CD4-positive, alpha-beta T cell treated with Interleukin-17A for 1 hour (primary cell): ENCODE measurements at regions not wholly inside any gene's neighbourhood (a gene's known extent, or its start where the extent isn't known, plus 50 kb on each side); places are given as distances from the start of the nearest gene placed in this dataset.

Experiments
- DNase-seq: peaks from one replicate; pipeline ENCODE4 v3.0.0-alpha.2; 2020

DNA sequence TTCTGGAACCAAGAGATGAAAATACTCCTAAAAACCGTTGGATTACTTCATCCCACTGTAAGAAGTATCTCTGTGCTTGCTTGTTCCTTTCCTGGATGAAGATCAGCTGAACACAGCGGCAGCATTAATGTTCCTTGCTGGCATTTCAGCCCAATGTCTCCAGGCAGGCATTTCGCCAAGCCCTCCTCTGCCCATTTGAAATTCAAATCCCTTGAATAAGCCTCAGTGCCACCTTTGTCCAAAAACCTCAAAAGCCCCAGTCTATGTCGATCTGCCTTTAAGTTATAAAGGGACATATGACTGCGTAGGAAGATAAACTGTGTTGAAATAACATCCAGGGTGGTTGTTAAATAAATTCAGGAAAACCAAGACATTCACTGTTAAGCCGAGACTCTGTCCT lies 156.8 kb upstream of the PDZRN3 start:
- DNase-seq, result no peak

DNA sequence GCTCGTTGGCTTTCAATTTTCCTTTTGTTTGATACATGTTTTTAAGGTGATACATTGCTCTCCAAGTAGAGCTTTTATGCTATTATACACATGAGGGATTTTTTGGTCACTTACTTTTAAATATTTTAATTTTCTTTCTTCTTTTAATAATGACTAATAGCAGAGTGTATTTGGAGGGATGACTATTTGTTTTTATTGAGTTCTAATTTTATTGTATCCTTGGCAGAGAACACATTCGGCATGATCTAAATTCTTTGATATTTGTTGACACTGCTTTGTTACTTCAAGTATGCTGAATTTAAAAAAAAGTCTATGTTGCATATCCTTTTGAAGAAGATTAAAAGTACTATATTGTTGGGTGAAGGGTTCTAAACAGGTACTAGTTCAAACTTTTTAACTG lies 149.9 kb upstream of the PDZRN3 start:
- no peak for DNase-seq

DNA sequence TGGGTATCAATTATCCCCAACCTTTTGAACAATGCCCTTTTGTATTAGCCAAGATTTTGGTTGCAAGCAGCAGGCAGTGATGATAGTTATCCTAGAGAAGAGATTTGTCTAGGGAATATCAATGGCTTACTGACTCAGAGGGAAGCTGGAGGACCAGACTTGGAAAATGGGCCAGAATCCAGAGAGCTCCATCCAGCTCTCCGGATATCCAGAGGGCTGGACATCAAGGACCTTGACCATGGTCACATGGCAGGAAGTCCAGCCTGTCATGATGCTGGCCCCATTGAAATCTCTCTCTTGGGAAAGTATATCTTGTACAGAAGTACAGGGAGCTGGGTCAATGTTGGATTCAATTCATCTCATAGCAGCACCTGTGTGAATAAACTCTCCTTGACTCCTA lies 148.5 kb upstream of the PDZRN3 start:
- no peak for DNase-seq

DNA sequence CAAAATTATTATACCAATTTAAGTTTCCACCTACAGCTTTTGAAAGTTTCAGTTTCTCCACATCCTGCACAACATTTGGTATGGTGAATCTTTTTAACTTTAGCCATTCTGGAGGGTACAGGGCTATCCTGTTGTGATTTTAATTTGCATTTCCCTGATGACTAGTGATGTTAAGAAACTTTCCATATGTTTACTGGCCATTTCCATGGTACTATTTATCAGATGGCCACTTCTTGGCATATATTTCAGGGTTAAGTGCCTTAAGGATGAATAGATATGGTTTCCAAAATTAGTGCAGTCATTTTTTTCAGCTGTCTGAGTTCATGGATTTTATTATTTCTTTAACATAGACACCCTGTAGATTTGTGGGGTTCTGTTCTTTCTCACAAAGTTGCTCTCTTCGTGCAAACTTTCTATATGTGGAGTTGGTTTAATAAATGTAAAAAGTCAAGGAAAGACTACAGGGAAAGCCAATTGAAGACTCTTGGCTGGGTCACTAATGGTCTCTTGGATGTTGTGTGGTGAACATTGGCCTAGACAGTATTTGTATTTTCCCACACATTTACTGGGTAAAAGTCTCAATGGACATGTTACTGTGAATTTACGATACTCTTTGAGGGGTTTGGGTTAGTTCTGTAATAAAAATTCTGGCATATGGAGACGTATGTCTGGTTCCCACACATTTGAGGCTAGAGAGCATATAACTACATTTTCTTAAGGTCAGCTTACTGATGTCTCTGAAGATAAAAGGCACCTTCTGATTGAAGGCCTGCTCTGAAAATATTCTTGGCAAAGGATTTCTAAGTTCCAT lies 147.5 kb upstream of the PDZRN3 start:
- no peak for DNase-seq

DNA sequence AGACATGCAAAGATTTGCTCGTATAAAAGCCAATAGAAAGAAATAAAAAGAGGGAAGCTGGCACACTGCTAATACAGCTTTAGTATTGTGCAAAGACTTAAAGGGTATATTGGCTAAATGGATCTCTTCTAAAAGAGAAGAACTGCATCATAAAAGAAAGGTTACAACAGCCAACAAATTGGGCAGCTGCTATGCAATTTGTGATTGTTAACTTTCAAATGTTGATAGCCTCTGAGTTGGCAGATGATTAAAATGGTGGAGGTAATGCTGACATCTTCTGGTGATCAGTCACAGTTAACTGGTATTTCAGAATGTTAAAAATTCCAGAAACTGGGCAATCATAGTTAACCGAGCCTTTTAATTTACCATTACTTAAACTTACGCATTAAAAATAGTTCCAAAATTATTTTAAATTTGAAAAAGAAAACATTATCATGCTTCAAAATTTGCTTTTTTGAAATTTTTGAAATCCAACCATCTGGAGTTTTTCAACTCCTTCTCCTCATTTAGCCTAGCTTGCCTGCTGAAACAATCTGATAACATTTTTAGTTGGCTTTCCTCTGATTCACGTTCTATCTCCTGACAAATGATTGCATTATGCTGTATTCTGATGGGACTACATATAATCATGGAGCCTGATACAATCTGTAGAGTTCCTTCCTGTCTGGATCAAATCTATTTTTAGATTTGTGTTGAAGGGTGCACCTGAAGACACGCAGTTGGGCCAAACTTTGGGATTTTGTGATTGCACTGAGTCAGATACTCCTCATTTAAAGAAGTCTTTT lies 144.0 kb upstream of the PDZRN3 start:
- DNase-seq, result no peak

DNA sequence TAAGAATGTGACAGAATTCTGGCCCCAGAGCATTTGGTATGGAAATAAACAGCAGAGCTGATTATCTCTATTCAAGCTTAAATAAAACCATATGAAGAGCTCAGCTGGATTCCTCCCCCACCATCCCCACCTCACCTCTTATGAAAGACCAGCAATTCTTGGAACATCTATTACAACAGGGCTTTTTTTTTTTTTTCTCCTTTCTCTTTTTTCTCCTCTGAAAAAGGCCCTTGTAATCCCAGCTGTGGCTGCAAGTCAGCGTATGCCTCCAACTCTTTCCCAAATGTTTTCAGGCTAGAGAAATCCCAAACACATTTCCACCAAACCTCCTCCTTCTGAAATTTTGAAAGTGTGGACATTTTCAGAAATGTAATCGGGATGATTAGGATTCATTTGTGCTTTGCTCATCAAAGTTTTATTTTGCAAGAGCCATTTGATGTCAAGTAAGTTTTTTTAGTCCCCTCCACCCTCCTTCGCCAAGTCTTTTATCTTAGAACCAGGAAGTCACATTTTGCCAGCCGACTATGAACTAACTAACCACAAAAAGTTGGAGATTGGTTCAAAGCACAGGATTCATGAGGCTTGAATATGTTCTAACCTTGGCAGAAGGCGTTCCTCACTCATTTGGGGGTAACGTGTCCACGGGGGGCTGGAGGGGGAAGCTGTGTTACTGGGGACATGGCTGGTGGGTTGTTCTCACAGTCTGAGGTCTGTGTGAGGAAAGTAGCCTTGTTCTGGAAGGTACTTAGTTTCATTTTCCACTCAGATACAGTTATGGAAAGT lies 142.0 kb upstream of the PDZRN3 start:
- DNase-seq, result no peak

DNA sequence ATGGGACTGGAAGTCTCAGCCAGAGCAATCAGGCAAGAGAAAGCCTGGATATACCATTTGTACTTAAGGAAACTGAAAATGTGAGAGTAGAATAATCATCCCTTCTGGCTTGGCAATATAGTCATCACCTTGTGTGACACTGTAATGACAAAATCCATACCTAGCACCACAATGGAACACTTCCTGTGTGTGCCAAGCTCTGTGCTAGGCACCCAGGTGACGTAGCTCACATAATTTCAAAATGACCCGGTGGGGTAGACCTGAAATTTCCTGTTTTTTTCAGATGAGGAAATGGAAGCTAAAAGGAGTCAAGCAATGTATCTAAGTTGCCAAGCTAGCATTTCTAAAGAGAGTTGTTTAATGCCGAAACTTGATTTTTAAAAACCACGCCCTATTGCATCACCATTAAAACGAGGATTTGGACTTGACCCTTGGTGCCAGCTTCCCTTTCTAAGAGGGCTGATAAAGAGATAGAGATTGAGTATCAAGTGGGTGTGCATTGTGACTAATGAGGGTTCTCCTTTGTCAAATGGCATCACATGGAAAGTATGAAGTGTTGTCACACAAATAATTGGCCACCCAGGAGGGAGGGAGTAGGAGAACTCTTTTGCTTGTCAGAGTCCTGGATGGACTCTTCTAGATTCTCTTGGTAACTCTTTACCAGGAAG lies 141.3 kb upstream of the PDZRN3 start:
- no peak for DNase-seq

DNA sequence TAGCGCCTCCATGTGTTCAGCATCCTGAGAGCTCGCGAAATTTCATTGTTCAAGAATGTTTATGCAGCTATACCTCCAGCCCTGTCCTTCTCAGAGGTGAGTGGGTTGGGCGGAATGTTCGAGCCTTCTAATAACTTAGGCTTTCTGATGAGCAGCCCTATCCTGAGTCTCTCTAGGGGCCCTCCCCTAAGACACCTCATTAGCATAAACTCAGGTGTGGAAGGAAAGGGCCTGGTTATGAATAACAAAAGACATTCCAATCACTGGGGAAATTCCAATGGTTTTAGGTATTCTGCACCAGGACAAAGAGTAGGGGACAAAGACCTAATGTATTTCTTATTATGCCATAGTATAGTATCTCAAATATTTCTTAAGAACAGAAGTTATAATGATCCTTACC lies 138.1 kb upstream of the PDZRN3 start:
- no peak for DNase-seq

DNA sequence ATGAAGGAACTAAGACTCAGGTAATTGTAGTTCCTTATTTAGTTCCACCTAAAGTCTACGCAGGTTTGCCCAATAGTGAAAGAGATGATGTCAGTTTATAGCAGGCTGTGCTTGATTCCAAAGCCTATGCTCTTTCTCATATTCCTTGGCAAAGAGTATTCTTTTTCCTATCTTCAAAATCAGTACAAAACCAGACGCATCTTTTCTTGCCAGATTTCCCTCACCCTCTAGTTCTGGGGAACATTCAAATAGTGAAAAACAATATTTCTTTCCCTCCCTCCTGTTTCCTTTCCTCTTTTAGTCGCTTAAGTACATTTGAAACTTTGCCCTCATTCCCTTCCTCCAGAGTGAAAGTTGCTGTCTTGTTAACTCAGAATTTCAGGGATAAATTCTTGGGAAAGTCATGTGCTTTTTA lies 134.6 kb upstream of the PDZRN3 start:
- DNase-seq, result no peak

DNA sequence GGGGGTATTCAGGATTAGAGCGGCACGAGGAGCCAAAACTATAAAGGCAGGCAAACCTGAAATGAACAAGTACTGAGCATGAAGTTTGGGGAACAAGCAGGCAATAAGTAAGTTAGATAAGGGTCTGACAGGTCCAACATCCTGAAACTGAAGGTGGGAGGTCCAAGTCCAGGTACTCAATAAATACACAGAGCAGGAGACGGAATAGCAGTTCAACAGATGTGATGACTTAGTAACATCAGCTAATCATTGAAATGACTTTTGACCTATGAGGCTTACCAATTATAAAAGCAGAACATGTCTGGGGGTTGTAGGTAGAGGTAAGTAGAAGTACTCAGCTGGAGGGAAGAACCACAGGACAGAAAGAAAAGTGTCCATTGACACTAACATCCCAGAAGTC lies 132.8 kb upstream of the PDZRN3 start:
- DNase-seq, result no peak

DNA sequence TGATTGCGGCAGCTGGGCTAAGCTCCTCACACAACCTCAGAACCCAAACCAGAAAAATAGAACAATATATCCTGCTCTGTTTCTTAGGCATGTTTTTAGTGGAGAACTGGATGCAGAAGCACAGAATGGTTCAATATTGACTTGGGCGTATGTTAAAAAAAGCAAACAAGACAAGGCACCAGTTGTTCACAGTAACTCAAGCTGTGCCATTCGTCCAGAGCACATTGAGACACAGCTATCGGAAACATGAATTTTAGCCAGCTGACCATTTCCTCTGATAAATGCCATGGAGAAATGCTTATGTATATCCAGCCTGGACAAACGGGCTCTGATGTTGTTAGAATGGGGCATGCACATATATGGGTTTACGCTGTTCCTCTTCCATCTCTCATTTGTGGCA lies 129.2 kb upstream of the PDZRN3 start:
- DNase-seq, result no peak

DNA sequence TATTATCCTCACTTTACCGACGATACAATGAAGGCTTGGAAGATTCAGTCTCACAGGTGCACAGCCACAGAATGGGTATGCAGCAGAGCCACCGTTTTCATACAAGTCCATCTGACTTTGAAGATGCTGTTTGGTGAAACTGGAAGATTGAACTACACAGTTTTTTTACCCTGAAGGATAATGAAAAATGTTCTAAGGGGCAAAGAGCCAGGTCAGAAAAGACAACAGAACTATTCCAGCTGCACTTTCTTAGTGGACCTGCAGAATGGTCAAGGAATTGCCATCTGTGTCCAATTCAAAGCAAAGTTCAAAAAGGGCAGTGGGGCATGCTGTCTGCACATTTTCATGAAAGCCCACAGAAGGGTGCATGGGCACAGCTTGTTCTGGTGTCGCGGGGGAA lies 127.6 kb upstream of the PDZRN3 start:
- no peak for DNase-seq

DNA sequence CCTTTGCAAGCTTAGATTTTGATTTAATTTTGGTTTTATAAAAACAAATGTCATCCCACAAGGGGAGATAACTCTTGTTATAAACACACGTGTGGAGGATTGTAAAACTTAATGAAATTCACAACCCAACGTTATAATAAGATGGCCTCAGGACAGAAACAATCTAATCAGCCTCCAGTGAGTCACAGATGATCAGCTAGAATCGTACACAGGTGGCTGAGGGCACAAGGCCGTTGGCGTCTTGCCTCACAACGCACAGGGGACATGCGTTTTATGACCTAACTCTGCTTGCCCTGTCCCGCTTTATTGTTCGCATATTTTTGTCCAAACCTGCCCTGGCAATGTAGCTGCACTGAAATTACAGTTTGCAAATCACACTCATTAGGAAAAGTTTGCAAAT lies 121.9 kb upstream of the PDZRN3 start:
- no peak for DNase-seq

DNA sequence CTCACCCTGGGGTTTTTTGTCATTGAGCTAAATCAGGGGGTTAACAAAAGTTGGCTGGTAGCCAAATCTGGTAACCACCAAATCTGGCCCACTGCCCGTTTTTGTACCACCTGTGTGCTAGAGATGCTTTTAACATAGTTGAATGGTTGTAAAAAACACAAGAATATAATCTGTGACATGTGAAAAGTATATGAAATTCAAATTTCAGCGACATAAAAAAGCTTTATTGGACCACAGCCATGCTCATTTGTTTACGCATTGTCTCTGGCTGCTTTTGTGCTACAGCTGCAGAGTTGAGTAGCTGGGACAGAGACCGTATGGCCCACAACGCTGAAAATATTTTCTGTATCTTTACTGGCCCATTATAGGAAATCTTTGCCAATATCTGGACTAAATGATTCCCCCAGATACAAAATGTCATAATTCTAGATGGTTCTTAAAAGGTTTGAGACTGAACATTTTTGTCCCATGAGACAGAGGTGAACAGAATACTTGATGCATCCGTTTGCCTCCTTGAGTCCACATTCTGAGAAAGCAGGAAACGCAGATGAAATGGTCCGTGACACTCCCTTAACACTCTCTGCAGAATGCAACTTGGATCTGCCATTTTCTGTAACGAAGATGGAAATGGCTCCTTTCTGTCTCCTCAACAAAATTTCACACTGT lies 120.9 kb upstream of the PDZRN3 start:
- no peak for DNase-seq

DNA sequence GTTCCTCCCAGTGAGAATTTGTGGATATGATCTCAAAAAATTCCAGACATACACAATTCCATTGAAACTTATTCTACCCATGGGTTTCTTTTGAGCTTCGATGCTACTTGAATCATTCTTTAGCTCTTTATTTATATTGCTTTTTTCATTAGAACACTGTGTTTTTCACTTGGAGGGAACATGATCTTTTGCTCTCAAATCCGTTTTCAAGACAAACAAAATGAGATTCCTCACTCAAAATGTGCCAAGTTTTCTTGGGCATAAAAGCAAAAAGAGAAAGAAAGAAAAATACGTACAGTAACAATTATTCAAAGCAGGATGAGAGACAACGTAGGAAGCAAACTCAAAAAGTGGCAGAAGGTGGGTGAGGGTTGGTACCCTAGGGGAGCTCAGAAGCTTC lies 118.8 kb upstream of the PDZRN3 start:
- DNase-seq, result no peak

DNA sequence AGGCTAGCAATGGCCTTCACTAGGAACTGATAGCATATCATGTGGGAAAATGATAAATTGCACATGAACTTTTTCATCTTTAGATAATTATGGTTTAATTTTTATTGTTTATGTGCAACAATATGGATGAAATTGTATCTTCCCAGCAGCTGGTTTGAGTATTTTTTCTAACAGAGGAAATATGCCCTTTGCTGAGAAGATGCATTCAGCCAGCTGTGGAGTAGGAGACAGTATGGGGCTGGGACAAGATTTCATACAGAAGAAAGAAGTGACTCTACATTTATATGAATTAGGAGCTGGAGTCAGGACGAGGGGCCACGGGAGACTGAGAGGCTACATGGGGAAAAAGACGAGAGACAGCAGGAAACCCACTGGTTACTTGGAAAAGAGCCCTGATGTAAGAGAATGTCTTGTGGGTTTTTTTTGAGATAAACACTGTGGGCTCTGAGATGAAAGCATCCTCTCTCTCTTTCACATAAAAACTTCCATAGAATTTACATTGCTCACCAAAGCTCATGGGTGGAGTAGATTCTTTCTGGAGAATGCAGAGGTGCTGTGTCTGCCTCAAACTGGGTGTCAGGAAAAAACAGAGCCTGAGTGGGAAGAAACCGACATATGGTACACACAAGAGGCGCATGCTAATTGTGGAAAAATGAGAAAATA lies 115.2 kb upstream of the PDZRN3 start:
- no peak for DNase-seq

DNA sequence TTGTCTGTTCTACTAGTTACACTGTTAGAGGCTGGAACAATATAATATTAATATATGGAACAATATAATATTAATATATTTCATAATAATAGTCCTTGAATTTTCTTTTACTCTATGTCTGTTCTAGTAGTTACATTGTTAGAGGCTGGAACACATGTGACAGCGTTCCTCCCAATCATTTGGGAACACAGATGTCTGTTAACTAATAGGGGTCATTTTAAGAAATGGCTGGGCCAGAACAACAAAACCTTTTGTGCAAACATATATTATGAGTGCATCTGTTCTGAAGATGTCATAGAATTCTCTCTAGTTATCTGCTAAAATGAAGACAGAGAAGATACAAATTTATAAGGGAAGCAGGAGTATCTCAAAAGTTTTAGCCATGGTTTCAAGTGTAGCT lies 114.0 kb upstream of the PDZRN3 start:
- DNase-seq, result no peak

DNA sequence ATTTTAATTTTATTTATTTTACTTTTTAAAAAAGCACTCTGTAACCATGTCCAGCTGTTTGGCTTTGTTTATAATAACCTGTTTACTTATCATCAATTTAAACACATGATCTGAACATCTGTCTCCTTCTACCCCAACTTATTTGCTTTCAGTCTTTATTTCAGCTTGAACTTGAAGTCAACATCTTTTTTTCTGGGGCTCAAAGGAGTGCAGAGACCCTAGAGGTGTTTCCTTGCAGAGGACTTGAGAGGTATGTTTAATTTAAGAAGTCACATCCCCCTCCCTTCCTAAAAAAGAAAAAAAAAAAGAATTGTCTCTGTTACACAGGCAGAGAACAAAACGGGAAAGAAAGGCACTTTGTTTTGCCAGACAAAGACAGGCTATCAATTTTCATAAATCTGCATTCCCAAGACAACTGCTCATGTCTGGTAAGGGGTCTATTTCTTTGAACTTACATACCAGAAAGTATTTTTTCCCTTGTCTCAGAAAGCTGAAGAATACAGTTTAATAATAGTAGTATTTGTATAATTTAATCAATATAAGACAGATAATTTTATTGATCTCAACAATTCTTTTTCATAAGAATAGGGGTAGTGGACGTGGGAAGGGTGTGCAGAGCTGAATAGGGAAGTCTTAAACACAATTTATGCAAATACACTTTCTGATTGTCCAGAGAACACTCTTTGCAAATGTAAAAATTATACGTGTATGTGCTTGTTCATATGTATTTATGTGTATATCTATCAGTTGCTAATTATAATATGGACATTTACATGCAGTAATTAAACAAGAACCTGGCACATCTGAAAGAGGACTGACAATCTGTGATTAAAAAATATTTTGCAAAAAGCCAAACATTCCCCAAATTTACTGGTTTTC lies 109.7 kb upstream of the PDZRN3 start:
- DNase-seq, result no peak

DNA sequence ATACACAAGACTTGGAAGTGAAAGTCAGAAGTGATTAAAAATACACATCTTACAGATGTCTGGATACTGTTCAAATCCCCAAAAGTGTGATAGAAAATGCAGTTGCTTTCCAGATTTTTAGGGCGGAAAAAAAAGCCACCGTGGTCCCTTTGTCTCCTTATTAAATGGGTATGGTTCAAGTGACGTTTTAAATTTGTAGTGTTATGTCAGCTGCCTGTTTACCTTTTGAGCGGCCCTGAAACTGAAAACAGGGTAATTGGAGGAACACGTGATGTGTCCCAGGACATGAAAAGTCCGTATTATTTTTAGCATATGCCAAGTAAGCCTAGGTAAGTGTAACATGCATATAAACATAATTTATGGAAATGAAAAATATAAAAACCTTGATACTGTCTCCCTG lies 109.0 kb upstream of the PDZRN3 start:
- no peak for DNase-seq

DNA sequence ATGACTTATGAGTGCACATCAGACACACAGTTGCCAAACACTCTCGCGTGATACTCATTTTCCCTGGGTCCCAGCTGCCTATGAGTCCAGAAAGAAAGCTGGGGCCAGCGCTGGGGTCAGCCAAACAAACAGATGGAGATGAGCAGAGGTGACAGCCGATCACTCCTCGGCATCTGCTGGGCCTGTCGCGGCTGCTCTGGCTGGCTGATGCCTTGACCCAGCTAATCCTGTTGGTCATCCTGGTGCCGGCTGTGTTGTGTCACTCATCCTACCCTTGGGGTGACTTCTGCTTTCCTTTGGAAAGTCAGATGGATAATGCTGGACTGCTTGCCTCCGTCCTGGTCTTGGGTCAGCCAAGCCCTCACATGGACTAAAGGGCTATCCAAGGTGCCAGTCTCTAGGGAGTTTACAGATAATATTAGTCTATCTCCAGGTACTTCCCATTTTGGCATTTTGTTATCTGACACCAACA lies 105.3 kb upstream of the PDZRN3 start:
- no peak for DNase-seq

DNA sequence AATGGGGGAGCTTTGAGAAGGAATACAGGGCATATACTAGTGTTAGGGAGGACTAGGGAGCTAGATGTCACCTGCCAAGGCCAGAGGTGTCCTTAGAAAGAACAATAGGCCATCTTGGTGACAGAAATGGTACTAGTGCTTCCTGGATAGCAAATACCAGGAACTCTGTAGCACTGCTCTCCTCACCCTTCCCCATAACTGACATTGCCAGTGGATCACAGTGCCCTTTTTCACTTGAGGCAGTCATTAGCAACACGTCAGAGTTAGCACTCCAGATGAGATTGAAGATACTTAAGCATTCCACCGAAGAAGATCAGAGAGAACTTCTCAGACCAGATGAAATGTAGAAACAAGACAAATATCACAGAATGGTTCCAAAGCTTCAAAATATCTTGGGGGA lies 103.1 kb upstream of the PDZRN3 start:
- no peak for DNase-seq
